ENCODE measurements at regions not wholly inside any gene's neighbourhood (a gene's known extent, or its start where the extent isn't known, plus 50 kb on each side); places are given as distances from the start of the nearest gene placed in this dataset.

DNA sequence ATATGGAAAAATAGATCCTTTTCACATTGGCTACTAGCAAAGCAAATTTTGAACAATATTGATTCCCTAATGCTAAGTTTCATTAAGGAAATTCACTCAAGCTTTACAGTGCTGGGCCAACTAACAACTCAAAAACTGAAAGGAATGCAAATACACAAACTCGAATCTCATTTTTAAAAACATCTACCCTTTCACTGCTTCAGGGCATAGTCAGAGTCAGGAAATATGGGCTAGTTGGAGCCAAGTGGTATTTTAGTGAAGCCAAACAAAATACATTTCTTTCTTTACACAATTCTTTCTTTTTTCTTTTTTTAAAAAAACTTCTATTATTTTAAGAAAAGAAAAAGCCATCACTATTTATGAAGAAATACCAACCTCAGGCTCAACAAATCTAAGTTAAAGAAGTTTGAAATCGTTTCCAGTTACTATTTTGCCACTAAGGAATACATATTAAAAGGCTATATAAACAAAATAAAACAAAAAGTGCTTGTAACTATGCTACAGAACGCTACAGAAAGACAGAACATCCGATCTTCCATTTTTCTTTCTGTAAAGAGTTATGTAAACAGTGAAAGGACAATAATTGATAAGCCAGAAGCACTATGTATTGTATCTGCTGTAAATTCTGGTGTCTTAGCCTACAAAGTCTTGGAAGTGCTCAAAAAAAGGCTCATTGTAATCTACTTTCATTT, 113.6 kb upstream of the STK17B start:
- ATAC-seq (no peak), DNase-seq (no peak)
- Histone ChIP-seq H3K36me3 (ENCODE audit: control insufficient read depth, insufficient read depth, low read length) (no peaks in the 10 kb centered on the region), H3K9me3 (ENCODE audit: control insufficient read depth, insufficient read depth, low read length) (no peaks in the 10 kb centered on the region), H3K27me3 (ENCODE audit: control insufficient read depth, insufficient read depth, low read length) (no peaks in the 10 kb centered on the region), H3K4me1 (ENCODE audit: control insufficient read depth, insufficient read depth, low read length) (peaks cover 6% of the 10 kb centered on the region), H3K4me3 (ENCODE audit: low read length) (no peak overlapping the region), H3K27ac (ENCODE audit: low read length) (no peak overlapping the region)
- Mint-ChIP-seq H3K4me1 (peaks cover 14 to 18% of the 10 kb centered on the region in 2 donors), H3K4me3 (no peak overlapping the region), H3K27ac (no peak overlapping the region), H3K9me3 (no peaks in the 10 kb centered on the region), H3K36me3 (no peaks in the 10 kb centered on the region), H3K27me3 (ENCODE audit: low read depth in 2 of 2) (peaks cover 8 to 24% of the 10 kb centered on the region in 2 donors)
- intact Hi-C loops (cut with micrococcal nuclease), result no loop called here
- WGBS (ENCODE audit: insufficient coverage), result 94% methylated on average over 3 of the region's 4 CpGs
- TF ChIP-seq, protein P1, sequence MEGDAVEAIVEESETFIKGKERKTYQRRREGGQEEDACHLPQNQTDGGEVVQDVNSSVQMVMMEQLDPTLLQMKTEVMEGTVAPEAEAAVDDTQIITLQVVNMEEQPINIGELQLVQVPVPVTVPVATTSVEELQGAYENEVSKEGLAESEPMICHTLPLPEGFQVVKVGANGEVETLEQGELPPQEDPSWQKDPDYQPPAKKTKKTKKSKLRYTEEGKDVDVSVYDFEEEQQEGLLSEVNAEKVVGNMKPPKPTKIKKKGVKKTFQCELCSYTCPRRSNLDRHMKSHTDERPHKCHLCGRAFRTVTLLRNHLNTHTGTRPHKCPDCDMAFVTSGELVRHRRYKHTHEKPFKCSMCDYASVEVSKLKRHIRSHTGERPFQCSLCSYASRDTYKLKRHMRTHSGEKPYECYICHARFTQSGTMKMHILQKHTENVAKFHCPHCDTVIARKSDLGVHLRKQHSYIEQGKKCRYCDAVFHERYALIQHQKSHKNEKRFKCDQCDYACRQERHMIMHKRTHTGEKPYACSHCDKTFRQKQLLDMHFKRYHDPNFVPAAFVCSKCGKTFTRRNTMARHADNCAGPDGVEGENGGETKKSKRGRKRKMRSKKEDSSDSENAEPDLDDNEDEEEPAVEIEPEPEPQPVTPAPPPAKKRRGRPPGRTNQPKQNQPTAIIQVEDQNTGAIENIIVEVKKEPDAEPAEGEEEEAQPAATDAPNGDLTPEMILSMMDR (IDR thresholded peaks at IDR 0.05), result no peak

DNA sequence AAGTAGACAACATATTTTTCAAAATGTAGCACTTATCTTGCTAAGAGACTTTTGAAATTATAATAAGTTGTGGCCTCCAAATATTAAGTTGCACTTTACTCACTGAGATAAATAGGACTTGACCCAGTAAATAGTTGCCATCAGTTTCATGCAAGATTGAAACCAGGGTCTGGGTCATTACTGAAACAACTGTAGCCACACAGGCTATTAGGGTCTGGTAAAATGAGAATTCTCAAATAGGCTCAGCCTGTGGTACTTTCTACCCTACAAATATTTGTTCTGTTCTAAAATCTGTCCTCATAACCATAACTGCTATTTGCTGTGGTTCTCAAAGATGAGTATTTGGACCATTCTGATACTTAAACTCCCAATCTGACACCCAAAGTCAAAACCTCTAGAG, 115.4 kb upstream of the STK17B start:
- DNase-seq (no peak), ATAC-seq (no peak)
- intact Hi-C loops (cut with micrococcal nuclease), result no loop called here
- Histone ChIP-seq H3K4me3 (ENCODE audit: low read length) (no peak overlapping the region), H3K9me3 (ENCODE audit: control insufficient read depth, insufficient read depth, low read length) (no peaks in the 10 kb centered on the region), H3K4me1 (ENCODE audit: control insufficient read depth, insufficient read depth, low read length) (peaks cover 11% of the 10 kb centered on the region), H3K27ac (ENCODE audit: low read length) (no peak overlapping the region), H3K27me3 (ENCODE audit: control insufficient read depth, insufficient read depth, low read length) (no peaks in the 10 kb centered on the region), H3K36me3 (ENCODE audit: control insufficient read depth, insufficient read depth, low read length) (no peaks in the 10 kb centered on the region)
- Mint-ChIP-seq H3K9me3 (no peaks in the 10 kb centered on the region), H3K27ac (no peak overlapping the region), H3K4me1 (peaks cover 16 to 25% of the 10 kb centered on the region in 2 donors), H3K4me3 (no peak overlapping the region), H3K27me3 (ENCODE audit: low read depth in 2 of 2) (peaks cover 8 to 24% of the 10 kb centered on the region in 2 donors), H3K36me3 (no peaks in the 10 kb centered on the region)
- TF ChIP-seq, protein P1 (IDR thresholded peaks at IDR 0.05), result no peak

DNA sequence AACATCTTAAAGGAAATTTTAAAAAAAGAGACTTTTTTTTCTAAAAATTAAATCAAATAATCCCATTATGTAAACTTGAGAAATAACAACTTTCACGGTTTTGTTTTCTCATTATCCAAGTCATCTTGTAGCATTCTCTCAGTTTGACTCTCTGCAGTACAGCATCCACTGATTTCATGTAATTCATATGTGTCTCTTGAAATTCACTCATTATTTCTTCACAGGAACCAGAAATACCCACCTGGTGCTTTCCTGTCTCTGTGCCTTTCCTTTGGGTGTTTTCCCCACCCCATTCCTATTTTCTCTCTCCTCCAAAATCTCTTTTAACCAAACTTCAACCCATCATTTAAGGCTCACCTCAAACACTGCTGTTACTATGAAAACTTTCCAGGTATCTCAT, 116.1 kb upstream of the STK17B start:
- Histone ChIP-seq H3K27ac (ENCODE audit: low read length) (no peak overlapping the region), H3K36me3 (ENCODE audit: control insufficient read depth, insufficient read depth, low read length) (no peaks in the 10 kb centered on the region), H3K4me1 (ENCODE audit: control insufficient read depth, insufficient read depth, low read length) (peaks cover 18% of the 10 kb centered on the region), H3K9me3 (ENCODE audit: control insufficient read depth, insufficient read depth, low read length) (no peaks in the 10 kb centered on the region), H3K27me3 (ENCODE audit: control insufficient read depth, insufficient read depth, low read length) (no peaks in the 10 kb centered on the region), H3K4me3 (ENCODE audit: low read length) (no peak overlapping the region)
- TF ChIP-seq, protein P1 (IDR thresholded peaks at IDR 0.05), result no peak
- ATAC-seq (no peak), DNase-seq (no peak)
- H3K4me1 Mint-ChIP-seq, result peaks cover 23 to 32% of the 10 kb centered on the region in 2 donors
- 56% methylated on average over 1 of the region's 1 CpG for WGBS (ENCODE audit: insufficient coverage)
- no peaks in the 10 kb centered on the region for H3K9me3 Mint-ChIP-seq
- intact Hi-C loops (cut with micrococcal nuclease), result no loop called here
- no peak overlapping the region for H3K27ac Mint-ChIP-seq
- peaks cover 8 to 20% of the 10 kb centered on the region in 2 donors for H3K27me3 Mint-ChIP-seq (ENCODE audit: low read depth in 2 of 2)
- H3K4me3 Mint-ChIP-seq, result no peak overlapping the region
- H3K36me3 Mint-ChIP-seq, result no peaks in the 10 kb centered on the region

DNA sequence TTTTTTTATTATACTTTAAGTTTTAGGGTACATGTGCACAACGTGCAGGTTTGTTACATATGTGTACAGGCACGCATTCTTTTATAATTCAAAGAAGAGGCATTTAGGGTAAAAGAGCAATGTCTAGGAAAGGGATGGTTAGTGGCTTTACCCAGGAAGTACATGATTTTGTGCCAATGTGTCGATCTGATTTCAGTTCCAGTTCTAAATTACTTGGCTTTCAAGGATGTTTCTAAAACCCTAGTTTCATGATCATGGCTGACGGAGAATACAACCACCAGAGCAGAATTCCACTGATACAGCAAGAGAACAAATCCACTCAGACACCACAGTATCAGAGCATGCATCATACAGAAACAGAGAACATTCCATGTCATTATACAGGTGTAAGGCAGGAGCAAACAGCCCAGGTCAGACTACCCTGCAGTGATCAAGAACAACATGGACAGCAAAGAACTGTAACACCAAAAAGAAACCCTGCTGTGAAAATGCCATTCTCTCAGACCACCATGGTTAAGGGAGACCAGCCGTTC, 116.7 kb upstream of the STK17B start:
- Mint-ChIP-seq H3K4me1 (peaks cover 28 to 38% of the 10 kb centered on the region in 2 donors), H3K27ac (no peak overlapping the region), H3K36me3 (no peaks in the 10 kb centered on the region), H3K27me3 (ENCODE audit: low read depth in 2 of 2) (peaks cover 8 to 15% of the 10 kb centered on the region in 2 donors), H3K4me3 (no peak overlapping the region), H3K9me3 (no peaks in the 10 kb centered on the region)
- Histone ChIP-seq H3K4me1 (ENCODE audit: control insufficient read depth, insufficient read depth, low read length) (peaks cover 19% of the 10 kb centered on the region), H3K27me3 (ENCODE audit: control insufficient read depth, insufficient read depth, low read length) (no peaks in the 10 kb centered on the region), H3K4me3 (ENCODE audit: low read length) (no peak overlapping the region), H3K27ac (ENCODE audit: low read length) (no peak overlapping the region), H3K36me3 (ENCODE audit: control insufficient read depth, insufficient read depth, low read length) (no peaks in the 10 kb centered on the region), H3K9me3 (ENCODE audit: control insufficient read depth, insufficient read depth, low read length) (no peaks in the 10 kb centered on the region)
- intact Hi-C loops (cut with micrococcal nuclease), result no loop called here
- WGBS (ENCODE audit: insufficient coverage), result 25% methylated on average over 5 of the region's 5 CpGs
- DNase-seq (peak in 1 of 2 donors; percentile 23), ATAC-seq (no peak)
- TF ChIP-seq, protein P1 (IDR thresholded peaks at IDR 0.05), result no peak
